ENCODE measurements at regions not wholly inside any gene's neighbourhood (a gene's known extent, or its start where the extent isn't known, plus 50 kb on each side); places are given as distances from the start of the nearest gene placed in this dataset.

DNA sequence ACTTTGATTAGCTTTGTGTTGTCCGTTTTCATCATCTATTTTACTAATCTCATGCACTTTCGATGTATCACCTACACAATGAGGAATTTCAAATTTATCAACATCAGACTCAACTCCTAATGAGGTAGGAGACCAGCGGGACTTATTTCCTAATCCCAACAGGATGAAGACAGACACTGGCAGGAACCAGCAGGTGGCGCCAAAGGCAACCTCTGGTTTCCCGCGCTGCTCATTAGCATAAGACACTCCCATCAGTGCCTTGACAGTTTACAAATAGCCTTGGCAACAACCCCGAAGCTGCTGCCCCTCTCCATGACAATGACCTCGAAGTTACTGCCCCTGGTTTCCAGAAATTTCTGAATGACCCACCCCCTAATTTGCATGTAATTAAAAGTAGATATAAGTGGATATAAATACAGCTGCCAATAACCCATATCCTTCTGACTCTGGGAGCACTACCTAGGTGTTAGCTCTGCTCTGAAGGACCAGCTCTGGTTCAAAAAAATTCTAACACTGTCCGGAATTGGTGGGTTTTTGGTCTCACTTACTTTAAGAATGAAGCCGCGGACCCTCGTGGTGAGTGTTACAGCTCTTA, 974.8 kb downstream of the ADGRL2 start:
- no peak for DNase-seq (ENCODE audit: low read depth)

DNA sequence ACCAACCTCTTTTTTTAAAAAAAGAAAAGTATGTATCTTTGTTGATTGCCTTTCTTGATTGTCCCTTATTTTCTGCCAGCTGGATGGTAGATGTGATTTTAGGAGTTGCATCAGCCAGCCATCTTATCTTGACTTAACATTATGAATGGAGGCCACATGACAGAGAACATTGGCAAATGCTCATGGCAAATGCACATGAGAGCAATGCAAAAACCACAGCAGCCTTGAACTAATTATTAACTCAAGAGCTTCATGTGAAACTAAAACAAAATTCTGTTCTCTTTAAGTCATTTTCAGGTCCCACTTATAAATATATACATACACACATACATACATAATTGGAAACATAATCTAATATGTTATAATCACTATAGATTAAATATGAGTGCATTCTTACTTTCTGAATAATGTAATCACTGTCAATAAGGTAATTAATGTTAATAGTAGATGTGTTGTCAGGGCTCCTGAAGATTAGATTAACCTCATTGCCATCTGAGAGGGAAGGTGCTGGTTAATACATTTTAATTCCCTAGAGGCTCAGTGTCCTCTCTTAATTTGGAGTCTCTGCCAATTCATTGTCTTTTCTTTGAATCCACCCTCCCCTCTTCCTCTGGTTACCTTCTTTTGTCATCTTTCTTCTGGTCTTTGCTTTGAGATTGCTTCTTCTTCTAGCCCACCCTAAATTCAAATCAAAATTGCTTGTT, 962.2 kb downstream of the ADGRL2 start:
- no peak for DNase-seq (ENCODE audit: low read depth)

GRCh38 chr1:82759035-82759434, 958.3 kb downstream of the ADGRL2 start:
- no peak for DNase-seq (ENCODE audit: low read depth)

DNA sequence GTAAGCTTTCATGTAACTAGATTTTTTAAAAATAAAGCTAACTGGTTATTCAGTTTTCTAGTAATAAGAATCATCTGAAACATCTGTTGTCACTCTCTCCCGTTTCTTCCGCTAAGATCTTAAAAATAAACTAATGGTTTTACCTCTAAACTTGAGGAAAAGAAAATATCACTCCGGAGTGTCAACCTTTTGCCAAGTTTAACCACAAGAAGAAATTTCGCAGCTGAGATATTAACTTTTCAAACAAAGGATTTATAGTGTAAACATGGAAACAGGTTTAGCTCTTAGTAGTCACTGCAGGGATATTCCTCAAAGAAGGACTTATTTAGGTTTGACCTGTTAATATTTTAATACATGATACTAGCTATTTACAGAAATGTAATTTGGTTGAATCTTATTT, 954.9 kb downstream of the ADGRL2 start:
- no peak for DNase-seq (ENCODE audit: low read depth)

DNA sequence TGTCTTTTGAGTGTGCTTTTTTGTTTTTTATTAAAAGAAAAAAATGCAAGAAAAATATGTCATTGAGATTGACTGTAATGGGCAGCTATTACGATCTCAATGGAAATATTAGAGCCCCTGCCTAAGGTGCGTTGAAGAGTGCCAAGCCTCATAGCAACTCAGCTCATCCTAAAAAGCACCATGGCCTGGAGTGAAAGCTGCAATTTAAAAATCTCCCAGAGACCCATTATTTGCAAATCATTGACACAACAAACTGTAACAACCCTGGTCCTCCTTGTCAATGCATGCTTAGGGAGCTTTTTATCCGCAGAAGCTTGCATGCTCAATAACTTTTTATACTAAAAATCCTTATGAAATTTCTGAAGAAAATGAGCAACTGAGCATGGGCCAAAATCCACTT, 954.5 kb downstream of the ADGRL2 start:
- no peak for DNase-seq (ENCODE audit: low read depth)

DNA sequence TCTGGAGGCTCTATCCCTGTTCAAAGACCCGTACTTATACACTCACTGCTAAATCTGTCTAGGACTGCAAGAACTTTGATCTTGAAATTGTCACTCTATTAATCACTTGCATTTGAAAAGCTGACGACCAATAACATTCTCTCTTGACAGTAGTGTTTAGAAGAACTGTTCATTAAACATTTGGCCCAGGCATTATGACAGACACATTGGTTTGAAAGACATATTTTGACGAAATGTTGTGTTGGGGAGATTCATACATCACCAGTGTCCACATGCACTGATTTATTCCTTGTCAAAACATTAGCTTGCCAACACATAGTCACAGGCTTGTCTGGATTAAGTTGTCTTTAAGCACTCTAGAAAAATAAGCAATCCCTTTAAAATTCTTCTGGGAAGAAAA, 951.3 kb downstream of the ADGRL2 start:
- DNase-seq (ENCODE audit: low read depth): no peak

DNA sequence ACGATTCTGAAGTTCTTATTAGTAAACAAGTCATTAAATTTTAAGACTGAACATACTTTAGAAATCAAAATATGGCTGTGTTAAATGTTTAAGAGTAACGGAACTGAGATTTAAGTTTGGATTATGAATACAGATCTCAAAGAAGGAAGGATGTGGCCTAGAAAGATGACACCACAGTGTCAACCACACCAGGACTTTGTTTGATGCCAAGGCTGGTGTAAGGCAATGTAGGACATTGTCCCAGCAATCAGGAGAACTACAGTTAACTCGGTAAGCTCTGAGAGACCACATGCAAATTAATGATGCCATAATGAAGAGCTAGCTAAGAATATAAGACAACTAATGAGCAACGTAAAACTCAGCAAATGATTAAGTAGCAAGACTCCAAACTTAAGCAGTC, 932.9 kb downstream of the ADGRL2 start:
- no peak for DNase-seq (ENCODE audit: low read depth)

- DNase-seq (ENCODE audit: low read depth): no peak
These were observed 930.5 kb downstream of the ADGRL2 start for GRCh38 chr1:82731216-82731615.

- DNase-seq (ENCODE audit: low read depth): no peak
These were observed 927.5 kb downstream of the ADGRL2 start for GRCh38 chr1:82728206-82728605.

GRCh38 chr1:82724246-82724645, 923.5 kb downstream of the ADGRL2 start:
- DNase-seq (ENCODE audit: low read depth): no peak

- DNase-seq (ENCODE audit: low read depth): no peak
These were observed 921.9 kb downstream of the ADGRL2 start for GRCh38 chr1:82722608-82723007.

DNA sequence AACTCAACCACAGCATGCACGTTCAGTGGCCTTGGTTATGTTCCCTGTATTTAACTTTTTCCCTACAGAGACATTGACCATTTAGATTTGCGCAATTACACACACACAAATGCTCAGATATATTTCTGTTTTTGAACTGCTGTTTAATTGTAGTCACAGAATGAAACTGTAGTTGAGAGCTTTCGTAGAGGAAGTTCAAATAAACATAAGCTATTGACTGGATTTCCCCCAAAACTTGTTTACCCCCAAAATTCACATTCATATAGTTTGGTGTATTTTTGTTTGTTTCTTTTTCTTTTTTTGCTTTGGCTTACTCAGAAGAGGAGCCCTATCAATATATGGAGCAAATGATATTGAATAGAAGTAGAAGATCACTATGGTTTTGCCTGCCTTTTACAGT, 921.0 kb downstream of the ADGRL2 start:
- no peak for DNase-seq (ENCODE audit: low read depth)

GRCh38 chr1:82718719-82719419, 918.1 kb downstream of the ADGRL2 start:
- DNase-seq (ENCODE audit: low read depth): no peak

DNA sequence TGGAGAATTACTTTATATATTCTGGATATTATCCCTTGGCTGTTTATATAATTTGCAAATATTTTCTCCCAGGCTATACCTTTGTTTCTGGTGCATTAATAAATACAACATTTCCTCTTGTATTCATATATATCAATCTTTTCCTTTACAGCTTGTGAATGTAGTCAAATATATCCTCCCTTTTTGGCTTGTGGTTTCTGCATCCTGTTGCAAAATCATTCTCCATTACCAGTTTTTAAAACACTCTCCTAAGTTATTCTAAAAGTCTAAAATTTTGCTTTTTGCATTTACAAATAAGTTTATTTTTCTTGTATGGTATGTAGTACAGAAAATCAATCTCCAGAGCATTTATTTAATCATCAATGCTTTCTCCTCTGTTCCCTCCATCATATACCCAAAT, 909.4 kb downstream of the ADGRL2 start:
- DNase-seq (ENCODE audit: low read depth): no peak

DNA sequence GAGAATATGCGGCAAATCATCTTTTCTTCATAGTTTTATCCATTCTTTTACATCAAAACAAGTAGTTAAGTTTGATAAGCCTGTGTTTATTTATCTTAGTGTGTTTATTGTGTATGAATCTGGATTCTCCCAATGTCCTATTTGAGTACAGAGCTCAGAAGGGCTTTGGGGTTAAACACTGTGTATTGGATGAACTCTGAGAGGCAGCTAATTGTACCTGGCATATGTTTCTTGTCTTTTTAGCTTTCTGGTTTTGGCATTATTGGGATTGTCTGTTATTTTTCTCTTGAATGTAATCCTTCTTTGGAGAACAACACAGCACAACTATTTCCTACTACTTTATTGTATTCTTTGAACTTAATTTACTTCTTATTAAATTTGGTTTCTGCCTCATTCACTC, 906.9 kb downstream of the ADGRL2 start:
- DNase-seq (ENCODE audit: low read depth): no peak

DNA sequence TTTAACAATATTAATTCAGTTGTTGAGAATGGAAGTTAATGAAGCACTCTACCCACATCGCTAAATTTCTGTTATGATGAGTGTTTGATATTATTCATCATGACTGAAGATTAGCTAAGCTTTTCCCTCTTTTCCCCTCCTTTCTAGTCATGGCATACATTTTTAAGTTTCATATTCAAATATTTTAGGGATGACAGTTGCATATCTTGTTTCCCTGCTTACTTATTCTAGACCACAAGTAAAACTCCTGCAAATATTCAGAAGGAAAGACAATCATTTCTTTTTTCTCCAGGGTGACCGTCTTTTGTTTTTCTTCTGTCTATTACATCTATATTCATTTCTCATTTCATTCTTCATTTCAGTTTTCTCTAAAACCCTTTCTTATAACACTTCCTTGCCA, 906.0 kb downstream of the ADGRL2 start:
- DNase-seq (ENCODE audit: low read depth): no peak

DNA sequence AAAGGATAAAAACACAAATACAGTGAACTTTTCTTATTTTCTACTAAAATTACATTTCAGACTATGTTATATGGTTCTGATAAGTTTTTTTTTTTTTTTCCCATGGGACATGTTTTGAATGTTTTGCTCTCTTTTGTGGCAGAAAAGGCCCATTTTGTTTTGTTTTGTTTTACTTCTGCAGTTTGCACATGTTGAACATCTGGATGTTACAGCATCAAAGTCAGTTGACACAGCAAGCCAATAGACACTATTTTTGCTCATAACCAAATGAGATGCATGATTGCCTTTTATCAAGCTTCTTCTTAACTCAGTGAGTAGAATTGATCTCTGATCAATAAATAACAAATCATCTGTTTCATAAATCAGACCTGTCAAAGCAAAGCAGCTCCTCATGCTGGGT, 904.2 kb downstream of the ADGRL2 start:
- no peak for DNase-seq (ENCODE audit: low read depth)

- no peak for DNase-seq (ENCODE audit: low read depth)
These were observed 903.7 kb downstream of the ADGRL2 start for GRCh38 chr1:82704393-82704792.

GRCh38 chr1:82703951-82704350, 903.2 kb downstream of the ADGRL2 start:
- DNase-seq (ENCODE audit: low read depth): no peak

GRCh38 chr1:82700476-82700875, 899.7 kb downstream of the ADGRL2 start:
- no peak for DNase-seq (ENCODE audit: low read depth)

DNA sequence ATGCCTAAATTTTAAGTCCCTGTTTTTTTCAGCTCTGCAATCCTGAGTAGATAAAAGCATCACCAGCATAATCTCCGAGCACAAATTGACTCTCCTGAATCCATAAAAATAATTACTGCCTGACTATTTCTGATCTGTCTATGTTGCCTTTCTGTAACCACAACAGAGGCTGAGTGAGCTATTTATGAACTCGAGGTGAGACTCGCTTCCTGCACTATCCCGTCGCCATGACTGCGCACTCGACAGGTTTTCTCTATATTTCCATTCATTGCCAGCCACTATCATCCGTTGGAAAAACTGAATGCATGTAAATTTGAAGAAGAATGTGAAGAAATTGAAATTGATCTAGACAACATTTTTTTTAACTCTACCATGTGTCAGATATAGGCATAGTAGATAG, 897.2 kb downstream of the ADGRL2 start:
- no peak for DNase-seq (ENCODE audit: low read depth)

GRCh38 chr1:82695443-82695842, 894.7 kb downstream of the ADGRL2 start:
- DNase-seq (ENCODE audit: low read depth): no peak

- DNase-seq (ENCODE audit: low read depth): no peak
These were observed 889.7 kb downstream of the ADGRL2 start for GRCh38 chr1:82690411-82690810.

Measured in RPMI7951 (cell line).